H1 (cell line): ENCODE measurements at regions not wholly inside any gene's neighbourhood (a gene's known extent, or its start where the extent isn't known, plus 50 kb on each side); places are given as distances from the start of the nearest gene placed in this dataset.

Source experiments
- CTCF ChIA-PET: fragments of 300-600 bp; sonication (Branson Sonifier 250); formaldehyde crosslinking; loops from one replicate; lab custom pipeline; 2021; ENCODE audit not compliant: partially characterized antibody; lab: Charles Lee
- POLR2A ChIA-PET: fragments of 300-600 bp; sonication (Branson Sonifier 250); formaldehyde crosslinking; loops from one replicate; lab custom pipeline; 2021; ENCODE audit warnings: inconsistent platforms; ENCODE audit not compliant: partially characterized antibody; lab: Charles Lee
- DNase-seq, 2 experiments: peaks; one replicate each; pipeline versions ENCODE4 v3.0.0 to v3.0.0-alpha.2; 2010 to 2022; ENCODE audit warnings: low spot score in 2 of 2, low read depth in 1 of 2, mixed read lengths in 1 of 2
- FAIRE-seq: peaks from 2 replicates; lab custom pipeline; 2011; peaks lifted over from hg19 to GRCh38; lab: Jason Lieb, UNC
- H2AFZ ChIP-seq: 2 replicates; pipeline ENCODE4 v1.8.1; 2012; ENCODE audit warnings: low read length, inconsistent platforms
- H2AK5ac ChIP-seq: 2 replicates; pipeline ENCODE4 v1.6.1; 2013; ENCODE audit warnings: low read depth, low read length
- H2BK120ac ChIP-seq: replicated peaks from 2 replicates; pipeline ENCODE3; 2013; ENCODE audit warnings: low read depth, low read length, inconsistent platforms
- H2BK12ac ChIP-seq: 2 replicates; pipeline ENCODE4 v1.6.1; 2013; ENCODE audit warnings: low read depth, low read length
- H2BK15ac ChIP-seq: 2 replicates; pipeline ENCODE4 v1.6.1; 2013; ENCODE audit warnings: low read length
- H2BK20ac ChIP-seq: 2 replicates; pipeline ENCODE4 v1.6.1; 2013; ENCODE audit warnings: low read length
- H2BK5ac ChIP-seq: 2 replicates; pipeline ENCODE4 v1.6.1; 2013; ENCODE audit warnings: low read depth, low read length
- H3K14ac ChIP-seq: 2 replicates; pipeline ENCODE4 v1.6.1; 2013; ENCODE audit warnings: inconsistent platforms; ENCODE audit not compliant: insufficient read length
- H3K18ac ChIP-seq: 2 replicates; pipeline ENCODE4 v1.6.1; 2013; ENCODE audit warnings: low read length; ENCODE audit errors: extremely low read depth
- H3K23ac ChIP-seq: 2 replicates; pipeline ENCODE4 v1.6.1; 2013; ENCODE audit warnings: inconsistent platforms; ENCODE audit not compliant: insufficient read length
- H3K23me2 ChIP-seq: 2 replicates; pipeline ENCODE4 v1.6.1; 2013; ENCODE audit warnings: low read depth, low read length
- H3K27ac ChIP-seq: 2 replicates; pipeline ENCODE4 v1.6.1; 2011; ENCODE audit warnings: low read depth, low read length, inconsistent platforms
- H3K27me3 ChIP-seq, 4 experiments: replicated peaks in 1 of 4; 1 replicate in 1 of 4; 2 replicates in 3 of 4; pipeline versions ENCODE4 v1.6.1 to v1.8.1; 2011 to 2013; ENCODE audit warnings: low read length in 3 of 4, mild to moderate bottlenecking in 3 of 4, inconsistent platforms in 2 of 4, mixed read lengths in 2 of 4, moderate library complexity in 1 of 4; ENCODE audit not compliant: control insufficient read depth in 3 of 4, insufficient read depth in 3 of 4; ENCODE audit errors: extremely low read depth in 1 of 4
- H3K36me3 ChIP-seq, 4 experiments: 2 replicates each; pipeline versions ENCODE4 v1.6.1 to v1.8.1; 2011 to 2013; ENCODE audit warnings: mild to moderate bottlenecking in 4 of 4, low read length in 3 of 4, moderate library complexity in 2 of 4, control low read depth in 1 of 4, inconsistent platforms in 1 of 4; ENCODE audit not compliant: insufficient read depth in 4 of 4, control insufficient read depth in 2 of 4
- H3K4ac ChIP-seq: replicated peaks from 2 replicates; pipeline ENCODE3; 2013; ENCODE audit warnings: low read length, low read depth, mixed read lengths, inconsistent platforms; ENCODE audit not compliant: insufficient read length
- H3K4me1 ChIP-seq, 4 experiments: replicated peaks in 1 of 4; 1 replicate in 1 of 4; 2 replicates in 3 of 4; pipeline versions ENCODE4 v1.6.1 to v1.8.1; 2011 to 2013; ENCODE audit warnings: low read length in 3 of 4, inconsistent platforms in 2 of 4, mixed read lengths in 1 of 4; ENCODE audit not compliant: insufficient read depth in 4 of 4, control insufficient read depth in 3 of 4
- H3K4me2 ChIP-seq, 2 experiments: 2 replicates each; pipeline versions ENCODE4 v1.6.1 to v1.8.1; 2011 to 2013; ENCODE audit warnings: low read depth in 2 of 2, low read length in 2 of 2, control low read depth in 1 of 2, inconsistent platforms in 1 of 2, mild to moderate bottlenecking in 1 of 2; ENCODE audit not compliant: insufficient read depth in 1 of 2
- H3K4me3 ChIP-seq, 4 experiments: fragments of 200-600, 300-600 bp in 1 of 4; sonication (generic), shearing (Covaris generic), sonication (Bioruptor Twin) in 1 of 4; 2 replicates each; pipeline versions ENCODE4 v1.5.1 to v1.8.1; 2011 to 2016; ENCODE audit warnings: low read length in 4 of 4, low read depth in 3 of 4, control low read depth in 2 of 4, inconsistent platforms in 2 of 4, mild to moderate bottlenecking in 2 of 4, mixed read lengths in 1 of 4, moderate library complexity in 1 of 4; ENCODE audit not compliant: insufficient read depth in 2 of 4; ENCODE audit errors: extremely low read depth in 1 of 4
- H3K56ac ChIP-seq: replicated peaks from 2 replicates; pipeline ENCODE3; 2013; ENCODE audit warnings: low read depth, mild to moderate bottlenecking, mixed read lengths, low read length, inconsistent platforms; ENCODE audit not compliant: insufficient read length
- H3K79me1 ChIP-seq: 2 replicates; pipeline ENCODE4 v1.6.1; 2013; ENCODE audit warnings: low read depth, low read length, control low read depth
- H3K79me2 ChIP-seq, 2 experiments: 2 replicates each; pipeline versions ENCODE4 v1.6.1 to v1.8.1; 2012 to 2013; ENCODE audit warnings: low read length in 2 of 2, mild to moderate bottlenecking in 2 of 2, inconsistent platforms in 1 of 2; ENCODE audit not compliant: insufficient read depth in 2 of 2, control insufficient read depth in 1 of 2
- H3K9ac ChIP-seq, 4 experiments: replicated peaks in 1 of 4; 1 replicate in 1 of 4; 2 replicates in 3 of 4; pipeline versions ENCODE4 v1.6.1 to v1.8.1; 2011 to 2013; ENCODE audit warnings: low read depth in 3 of 4, low read length in 3 of 4, control low read depth in 2 of 4, mild to moderate bottlenecking in 2 of 4, moderate library complexity in 2 of 4, inconsistent platforms in 1 of 4; ENCODE audit errors: extremely low read depth in 1 of 4
- H3K9me3 ChIP-seq, 2 experiments: 2 replicates each; pipeline versions ENCODE4 v1.6.1 to v1.8.1; 2012 to 2013; ENCODE audit warnings: mild to moderate bottlenecking in 2 of 2, moderate library complexity in 2 of 2, control low read depth in 1 of 2, inconsistent platforms in 1 of 2, low read depth in 1 of 2, low read length in 1 of 2, mixed read lengths in 1 of 2; ENCODE audit not compliant: insufficient read depth in 2 of 2
- H4K20me1 ChIP-seq, 2 experiments: replicated peaks in 1 of 2; 2 replicates each; pipeline versions ENCODE3 to v1.8.1; 2011 to 2013; ENCODE audit warnings: inconsistent platforms in 2 of 2, low read length in 2 of 2, mild to moderate bottlenecking in 1 of 2; ENCODE audit not compliant: insufficient read depth in 2 of 2, control insufficient read depth in 1 of 2
- H4K5ac ChIP-seq: 2 replicates; pipeline ENCODE4 v1.6.1; 2013; ENCODE audit warnings: low read length, low read depth, mixed read lengths, inconsistent platforms; ENCODE audit not compliant: insufficient read length
- H4K8ac ChIP-seq: 2 replicates; pipeline ENCODE4 v1.8.0; 2013; ENCODE audit warnings: mild to moderate bottlenecking, moderate library complexity, low read length, inconsistent platforms; ENCODE audit not compliant: insufficient read depth; ENCODE audit errors: extremely low read depth
- H4K91ac ChIP-seq: replicated peaks from 2 replicates; pipeline ENCODE3; 2013; ENCODE audit warnings: low read length, mixed read lengths, inconsistent platforms; ENCODE audit not compliant: insufficient read length
- ASH2L ChIP-seq: fragments of 200-600, 300-600 bp; sonication (generic); IDR thresholded peaks from one replicate; pipeline ENCODE4 v1.7.1; 2017; ENCODE audit warnings: low read length
- CEBPB ChIP-seq: IDR thresholded peaks from 2 replicates; pipeline ENCODE4 v1.6.1; 2012; ENCODE audit warnings: low read depth, low read length
- EZH2 ChIP-seq: fragments of 200-600 bp; sonication (generic); IDR thresholded peaks from 2 replicates; pipeline ENCODE4 v1.7.1; 2012; ENCODE audit warnings: low read depth, mild to moderate bottlenecking, moderate library complexity, low read length, inconsistent platforms; ENCODE audit not compliant: severe bottlenecking
- HDAC2 ChIP-seq, 2 experiments: fragments of 300-600 bp in 1 of 2; sonication (generic) in 1 of 2; IDR thresholded peaks; 2 replicates each; pipeline ENCODE4 v1.6.1; 2011 to 2012; ENCODE audit warnings: low read depth in 2 of 2, low read length in 2 of 2, mild to moderate bottlenecking in 2 of 2, moderate library complexity in 2 of 2, borderline replicate concordance in 1 of 2, inconsistent platforms in 1 of 2
- JUN ChIP-seq: IDR thresholded peaks from 2 replicates; pipeline ENCODE4 v1.6.1; 2011; ENCODE audit warnings: low read depth, mild to moderate bottlenecking, improper control_type of control experiment, low read length
- MAFK ChIP-seq: IDR thresholded peaks from 2 replicates; pipeline ENCODE4 v1.6.1; 2012; ENCODE audit warnings: low read depth, mild to moderate bottlenecking, improper control_type of control experiment, low read length
- POLR2AphosphoS5 ChIP-seq: IDR thresholded peaks from 2 replicates; pipeline ENCODE4 v1.6.1; 2011; ENCODE audit warnings: low read depth, low read length
- RBBP5 ChIP-seq: IDR thresholded peaks from 2 replicates; pipeline ENCODE4 v1.7.1; 2012; ENCODE audit warnings: low read depth, mild to moderate bottlenecking, inconsistent platforms, low read length, moderate library complexity, borderline replicate concordance
- SIN3A ChIP-seq, 2 experiments: IDR thresholded peaks in 1 of 2; conservative IDR thresholded peaks in 1 of 2; 2 replicates each; pipeline ENCODE4 v1.6.1; 2011 to 2012; ENCODE audit warnings: low read length in 2 of 2, improper control_type of control experiment in 1 of 2, low read depth in 1 of 2, mild to moderate bottlenecking in 1 of 2
- SP1 ChIP-seq: IDR thresholded peaks from 2 replicates; pipeline ENCODE4 v1.6.1; 2011; ENCODE audit warnings: low read depth, low read length
- TAF7 ChIP-seq: optimal IDR thresholded peaks from 2 replicates; pipeline ENCODE3; 2011; ENCODE audit warnings: low read depth, mild to moderate bottlenecking, inconsistent platforms, low read length, moderate library complexity, borderline replicate concordance
- USF2 ChIP-seq: IDR thresholded peaks from 2 replicates; pipeline ENCODE4 v1.6.1; 2011; ENCODE audit warnings: low read length, improper control_type of control experiment
- WGBS, 2 experiments: shearing (Covaris generic) in 1 of 2; methylation state at CpG; one replicate each; pipeline versions ENCODE4 v1.1.6 to v1.1.7; 2013 to 2015; ENCODE audit warnings: low lambda C conversion rate in 2 of 2, mixed read lengths in 2 of 2, inconsistent platforms in 1 of 2, low coverage in 1 of 2, missing lambda C conversion rate in 1 of 2; ENCODE audit not compliant: insufficient replicate concordance in 2 of 2, insufficient coverage in 1 of 2, insufficient read length in 1 of 2; ENCODE audit errors: extremely low coverage in 1 of 2, missing lambda C conversion rate in 1 of 2; 5-methylcytosine and 5-hydroxymethylcytosine counted together
- TF ChIP-seq, protein P1 (sequence below): IDR thresholded peaks from 2 replicates; pipeline ENCODE4 v1.6.1; 2011; ENCODE audit warnings: low read depth, mild to moderate bottlenecking, low read length; ENCODE audit not compliant: insufficient read depth

DNA sequence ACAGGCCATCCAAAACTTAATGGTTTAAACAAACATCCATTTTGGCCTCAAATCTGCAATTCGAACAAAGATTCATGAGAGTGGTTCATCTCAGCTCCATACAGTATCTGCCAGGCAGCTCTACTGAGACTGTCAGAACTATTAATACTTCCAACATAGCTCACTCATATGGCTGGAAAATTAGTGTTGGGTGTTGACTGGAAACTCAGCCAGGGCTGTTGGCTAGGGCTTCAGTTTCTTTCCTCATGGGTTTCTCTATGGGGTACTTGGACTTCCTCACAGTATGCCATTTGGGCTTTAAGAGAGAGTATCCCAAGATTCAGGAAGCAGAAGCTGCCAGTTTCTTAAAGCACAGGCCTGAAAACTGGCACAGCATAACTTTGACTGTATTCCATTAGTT lies 240.3 kb downstream of the TPBG start:
- DNase-seq (no peak), FAIRE-seq (no peak)
- H4K5ac ChIP-seq, result no peak overlapping the region
- no peaks in the 10 kb centered on the region for H3K79me2 ChIP-seq
- no peak overlapping the region for H2BK120ac ChIP-seq
- no peaks in the 10 kb centered on the region for H3K36me3 ChIP-seq
- CTCF ChIA-PET, result interaction anchor here (0.6 kb wide), 1 partner anchor 371 kb away, joined by 4 read pairs; no protein-coding TSS in a partner anchor
- H2AFZ ChIP-seq, result no peak overlapping the region
- H2BK20ac ChIP-seq, result no peak overlapping the region
- H3K4ac ChIP-seq, result no peak overlapping the region
- no peak overlapping the region for H3K4me3 ChIP-seq
- no peak overlapping the region for H3K14ac ChIP-seq
- no peak overlapping the region for H3K56ac ChIP-seq
- H4K8ac ChIP-seq, result no peak overlapping the region
- H2AK5ac ChIP-seq, result no peak overlapping the region
- H3K27ac ChIP-seq, result no peak overlapping the region
- 0 out of 4 replicates have a peak, but pooled peaks cover 0 to 3% of the 10 kb centered on the region in 2 experiments for H3K9me3 ChIP-seq
- H3K79me1 ChIP-seq, result no peaks in the 10 kb centered on the region
- H4K91ac ChIP-seq, result no peak overlapping the region
- no peak overlapping the region for H3K23ac ChIP-seq
- no peak overlapping the region for H2BK5ac ChIP-seq
- no peak overlapping the region for H3K18ac ChIP-seq
- no peak overlapping the region for H2BK15ac ChIP-seq
- POLR2A ChIA-PET, result no interaction called here
- H4K20me1 ChIP-seq, result no peaks in the 10 kb centered on the region
- H3K9ac ChIP-seq, result no peak overlapping the region
- no peaks in the 10 kb centered on the region; the same call in 1 of the 2 replicates for H3K23me2 ChIP-seq
- H3K4me1 ChIP-seq, result no peaks in the 10 kb centered on the region
- no peak overlapping the region for H3K4me2 ChIP-seq
- no peaks in the 10 kb centered on the region for H3K27me3 ChIP-seq
- WGBS, 2 experiments, result 95% methylated on average over 1 of the region's 1 CpG; no CpG with 5 or more reads in 1 of the 2 experiments
- H2BK12ac ChIP-seq, result no peak overlapping the region
- TF ChIP-seq, protein P1, sequence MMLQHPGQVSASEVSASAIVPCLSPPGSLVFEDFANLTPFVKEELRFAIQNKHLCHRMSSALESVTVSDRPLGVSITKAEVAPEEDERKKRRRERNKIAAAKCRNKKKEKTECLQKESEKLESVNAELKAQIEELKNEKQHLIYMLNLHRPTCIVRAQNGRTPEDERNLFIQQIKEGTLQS, result no peak
- TF ChIP-seq JUN (no peak), HDAC2 (IDR thresholded peaks at IDR 0.05; ENCODE audit: borderline replicate concordance in 1 of 2, low read depth in 2 of 2, low read length in 2 of 2) (no peak), POLR2AphosphoS5 (no peak), MAFK (no peak), SIN3A (conservative IDR thresholded peaks at IDR 0.05 in 1 of 2, IDR thresholded peaks at IDR 0.05 in 1 of 2; ENCODE audit: low read depth in 1 of 2, low read length in 2 of 2) (no peak), SP1 (no peak), USF2 (no peak), CEBPB (no peak), RBBP5 (no peak), ASH2L (no peak), TAF7 (no peak), EZH2 (no peak)
